HG03060 (cell line): ENCODE measurements at regions not wholly inside any gene's neighbourhood (a gene's known extent, or its start where the extent isn't known, plus 50 kb on each side); places are given as distances from the start of the nearest gene placed in this dataset.
"Not testable (repeated sequence)": the region's sequence is repeated elsewhere in the genome, so short reads cannot be mapped to it uniquely, and the experiment has no call there.

ENCODE experiments used
- ATAC-seq: cut with Tn5 transposase; IDR thresholded peaks from one replicate; pipeline ENCODE4 v1.9.1; 2021; ENCODE audit warnings: low read depth, moderate number of reproducible peaks; ENCODE audit not compliant: unreplicated experiment

- no peak for ATAC-seq
Measured at GRCh38 chr15:38614621-38615020, 50.0 kb upstream of the RASGRP1 start.

- ATAC-seq, result no peak
Measured at GRCh38 chr15:38617831-38618230, 53.2 kb upstream of the RASGRP1 start.

DNA sequence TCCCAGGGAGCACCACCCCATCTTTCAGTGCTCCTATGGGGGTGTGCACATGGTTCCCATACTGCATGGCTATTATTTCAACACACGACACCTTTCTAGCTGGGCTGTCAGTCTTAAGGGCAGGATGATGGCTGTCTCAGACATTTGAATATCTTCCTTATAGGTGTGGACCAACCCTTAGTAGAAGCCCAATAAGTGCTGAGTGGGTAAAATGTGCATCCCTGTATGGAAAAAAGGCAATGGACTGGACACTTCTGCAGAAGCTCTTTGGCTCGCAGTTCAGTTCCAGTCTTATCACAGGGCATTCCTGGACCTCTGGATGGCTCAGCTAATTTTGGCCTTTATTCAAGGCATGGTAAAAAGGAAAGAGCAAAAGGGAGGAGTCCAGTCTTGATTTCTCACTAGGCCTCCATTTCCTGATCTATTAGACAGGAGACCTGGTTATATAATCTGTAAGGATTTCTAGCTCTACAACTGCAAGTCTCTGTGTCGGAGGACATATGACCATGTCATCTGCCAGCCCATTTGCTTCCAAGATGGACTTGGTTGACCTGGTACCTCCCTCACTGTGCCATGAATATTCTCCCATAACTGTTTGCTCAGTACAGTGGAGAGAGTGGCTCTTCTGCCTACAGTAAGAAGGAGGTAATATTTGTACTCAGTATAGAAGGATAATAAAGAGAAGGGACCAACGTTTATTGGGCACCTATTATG is 53.8 kb upstream of the RASGRP1 start:
- ATAC-seq, result no peak

DNA sequence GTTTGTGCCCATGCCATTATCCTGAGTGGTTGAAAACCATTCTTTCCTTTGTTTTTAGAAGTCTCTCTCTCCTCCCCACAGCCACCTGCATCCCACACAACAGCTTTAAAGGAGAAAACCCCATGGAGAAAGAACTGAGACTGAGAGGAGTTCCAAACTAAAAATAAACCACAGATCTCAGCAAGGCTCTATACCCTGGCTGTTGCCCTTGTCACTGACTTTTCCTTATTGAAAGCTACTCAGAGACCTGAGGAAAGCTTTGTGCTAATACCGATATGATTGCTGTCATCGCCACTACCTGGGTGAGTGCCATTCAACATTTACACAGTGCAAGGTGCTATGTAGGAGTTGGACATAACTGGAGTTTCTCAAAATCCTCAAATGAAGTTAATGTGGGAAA is 55.5 kb upstream of the RASGRP1 start:
- ATAC-seq, result no peak

- ATAC-seq, result no peak
Measured at GRCh38 chr15:38620851-38621594, 56.4 kb upstream of the RASGRP1 start.

- ATAC-seq, result no peak
Measured at GRCh38 chr15:38622304-38622703, 57.7 kb upstream of the RASGRP1 start.

GRCh38 chr15:38622908-38623307 is 58.3 kb upstream of the RASGRP1 start:
- ATAC-seq, result no peak

DNA sequence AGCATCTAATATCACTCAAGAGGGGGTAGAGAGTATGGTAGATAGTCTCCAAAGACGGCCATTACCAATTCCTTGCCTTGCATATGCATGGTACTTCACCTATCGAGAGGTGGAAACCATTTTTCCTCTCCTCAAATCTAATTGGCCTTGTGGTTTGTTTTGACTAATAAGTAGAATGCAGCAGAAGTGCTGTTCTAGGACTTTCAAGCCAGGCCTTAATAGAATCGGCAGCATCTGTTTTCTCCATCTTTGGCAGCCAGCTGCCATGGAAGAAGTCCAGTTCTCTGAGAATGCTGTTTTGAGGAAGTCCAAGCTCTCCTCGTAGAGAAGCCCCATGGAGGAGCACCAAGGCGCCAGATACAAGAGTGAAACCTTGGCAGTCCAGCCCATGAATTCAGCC is 59.1 kb upstream of the RASGRP1 start:
- no peak for ATAC-seq

GRCh38 chr15:38624244-38625205 is 59.9 kb upstream of the RASGRP1 start:
- ATAC-seq, result no peak

GRCh38 chr15:38625886-38626285 is 61.3 kb upstream of the RASGRP1 start:
- no peak for ATAC-seq

GRCh38 chr15:38626443-38627050 is 61.9 kb upstream of the RASGRP1 start:
- no peak for ATAC-seq

DNA sequence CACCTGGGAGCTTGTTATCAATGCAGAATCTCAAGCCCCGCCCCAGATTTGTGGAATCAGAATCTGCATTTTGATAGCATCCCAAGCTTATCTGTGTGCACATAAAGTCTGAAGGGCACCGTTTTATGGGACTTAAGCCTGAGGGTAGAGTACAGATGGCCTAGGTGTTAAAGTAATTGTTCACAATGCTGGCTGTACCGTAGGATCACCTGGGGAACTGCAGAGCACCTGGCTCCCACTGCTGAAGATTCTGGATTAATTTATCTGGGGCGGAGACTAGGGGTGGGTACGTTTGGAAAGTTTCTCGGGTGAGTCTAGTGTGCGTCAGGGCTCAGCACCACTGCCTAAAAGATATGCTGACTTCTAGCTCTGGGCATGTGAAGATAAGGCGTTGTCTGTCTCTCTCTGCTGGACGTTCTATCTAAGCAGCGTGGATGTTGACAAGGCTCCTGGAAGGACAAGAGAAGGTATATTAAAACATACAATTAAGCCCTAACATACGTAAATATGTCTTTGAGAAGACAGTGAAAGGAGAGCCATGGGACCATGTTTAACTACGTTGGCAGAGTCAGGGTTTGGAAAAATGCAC is 63.2 kb upstream of the RASGRP1 start:
- no peak for ATAC-seq

DNA sequence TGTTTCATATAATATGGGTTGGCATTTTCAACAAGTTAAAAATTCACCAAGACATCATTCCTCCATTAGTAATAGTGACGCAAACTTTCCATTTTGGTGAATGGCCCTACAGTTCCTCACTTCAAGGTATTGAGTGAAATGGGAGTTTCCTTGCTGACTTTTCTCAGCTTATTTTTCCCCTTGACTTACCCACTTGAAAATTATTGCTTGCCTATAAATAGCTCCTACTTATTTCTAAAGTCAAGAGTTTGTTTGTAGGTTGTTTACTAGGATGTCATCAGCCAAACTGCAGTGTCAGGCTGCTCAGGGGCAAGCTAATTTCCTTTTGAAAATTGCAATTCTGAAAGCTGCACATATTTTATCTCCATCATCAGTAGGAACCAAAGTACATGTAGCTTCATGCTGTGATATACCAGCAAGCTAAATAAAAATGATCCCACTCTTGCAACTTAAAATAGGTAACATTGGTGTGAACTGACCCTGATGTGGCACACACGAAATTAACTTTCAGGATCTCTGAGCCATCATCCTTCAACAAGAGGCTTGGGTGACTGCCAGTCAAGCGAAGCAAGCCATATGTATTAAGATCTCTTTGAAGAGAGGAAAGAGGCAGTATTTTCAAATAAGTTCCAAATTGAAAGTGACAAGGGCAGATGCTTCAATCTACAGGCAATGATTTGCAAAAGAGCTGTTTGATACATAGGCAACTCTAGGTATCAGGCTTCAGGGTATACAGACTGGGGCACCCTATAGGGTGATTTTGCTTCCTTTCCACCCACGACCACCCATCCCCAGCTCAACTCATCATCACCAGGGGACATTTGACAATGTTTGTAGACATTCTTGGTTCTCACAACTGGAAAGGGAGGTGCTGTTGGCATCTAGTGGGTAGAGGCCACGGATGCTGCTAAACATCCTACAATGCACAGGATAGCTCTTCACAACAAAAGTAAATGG is 66.8 kb upstream of the RASGRP1 start:
- ATAC-seq, result no peak

DNA sequence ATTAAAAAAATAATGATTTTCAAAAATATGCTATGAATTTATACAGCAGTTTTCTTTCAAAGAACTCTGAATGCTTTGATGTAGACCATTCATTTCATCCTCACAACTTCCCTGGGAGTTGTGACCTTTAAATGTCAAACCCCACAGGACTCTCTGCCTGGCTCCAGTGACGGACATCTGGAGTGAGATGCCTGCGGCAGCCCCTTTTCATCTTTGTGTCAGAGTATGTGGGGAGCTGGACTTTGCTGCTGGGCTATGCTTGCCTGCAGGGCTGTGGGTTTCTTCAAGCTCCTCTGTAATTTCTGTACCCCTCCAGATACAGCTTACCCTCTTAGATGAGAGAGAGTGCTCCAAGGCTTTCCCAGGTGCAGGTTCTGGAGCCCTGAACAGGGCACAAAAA is 70.6 kb upstream of the RASGRP1 start:
- ATAC-seq, result no peak

DNA sequence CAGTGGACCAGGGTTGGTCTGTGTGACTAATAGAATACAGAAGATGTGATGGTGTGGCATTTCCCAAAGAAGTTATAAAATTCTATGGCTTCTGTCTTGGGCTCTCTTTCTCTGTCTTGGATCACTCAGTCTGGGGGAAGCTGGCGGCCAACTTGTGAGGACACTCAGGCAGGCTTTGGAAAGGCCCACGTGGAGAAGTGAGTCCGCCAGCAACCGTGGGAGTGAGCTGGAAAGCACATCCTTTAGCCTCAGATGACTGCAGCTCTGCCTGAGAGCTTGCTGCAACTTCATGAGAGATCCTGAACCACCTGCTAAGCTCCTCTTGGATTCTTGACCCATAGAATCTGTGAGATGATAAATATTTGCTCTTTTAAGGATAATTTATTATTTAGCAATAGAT is 72.0 kb upstream of the RASGRP1 start:
- no peak for ATAC-seq

GRCh38 chr15:38638126-38638525 is 73.5 kb upstream of the RASGRP1 start:
- no peak for ATAC-seq

DNA sequence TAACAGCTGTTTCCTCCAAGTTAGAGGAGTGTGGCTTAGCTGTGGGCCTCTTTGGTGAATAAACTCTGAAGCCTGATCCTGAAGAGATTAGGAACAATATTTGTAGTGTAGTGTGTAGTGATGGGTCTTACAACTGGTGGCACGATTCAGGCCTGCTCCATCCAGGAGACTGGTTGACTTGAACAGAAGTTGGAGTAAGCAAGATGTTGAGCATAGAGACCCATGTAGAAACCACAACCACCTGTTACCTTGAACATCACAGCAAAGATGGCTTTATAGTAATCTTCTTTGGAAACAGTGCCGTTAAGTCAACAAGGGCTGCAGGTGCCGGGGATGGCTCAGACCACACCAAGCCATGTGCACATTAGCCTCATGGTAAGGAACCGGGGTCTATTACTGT is 74.2 kb upstream of the RASGRP1 start:
- ATAC-seq, result no peak

DNA sequence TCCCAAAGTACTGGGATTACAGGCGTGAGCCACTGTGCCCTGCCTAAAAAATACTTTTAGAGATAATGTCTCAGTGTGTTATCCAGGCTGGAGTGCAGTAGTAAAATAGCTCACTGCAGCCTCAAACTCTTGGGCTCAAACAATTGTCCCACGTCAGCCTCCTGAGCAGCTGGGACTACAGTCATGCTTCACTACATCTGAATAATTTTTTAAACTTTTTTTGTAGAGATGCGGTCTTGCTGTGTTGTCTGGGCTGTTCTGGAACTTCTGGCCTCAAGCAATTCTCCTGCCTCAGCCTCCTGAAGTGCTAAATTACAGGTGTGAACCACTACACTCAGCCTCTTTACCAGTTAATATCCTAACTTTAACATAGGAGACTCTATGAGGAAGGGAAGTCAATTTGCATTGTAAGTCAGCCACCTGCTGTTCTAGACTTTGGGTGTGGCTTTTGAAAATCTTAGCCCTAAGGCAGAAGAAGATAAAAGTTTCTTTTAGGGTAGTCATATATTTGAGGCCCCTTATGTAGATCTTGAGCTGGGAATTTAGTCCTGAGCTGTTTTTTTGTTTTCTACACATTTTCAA is 78.2 kb upstream of the RASGRP1 start:
- no peak for ATAC-seq

- ATAC-seq, result not testable (repeated sequence)
Measured at GRCh38 chr15:38644353-38644752, 79.7 kb upstream of the RASGRP1 start.
